ENCODE measurements at regions not wholly inside any gene's neighbourhood (a gene's known extent, or its start where the extent isn't known, plus 50 kb on each side); places are given as distances from the start of the nearest gene placed in this dataset.

DNA sequence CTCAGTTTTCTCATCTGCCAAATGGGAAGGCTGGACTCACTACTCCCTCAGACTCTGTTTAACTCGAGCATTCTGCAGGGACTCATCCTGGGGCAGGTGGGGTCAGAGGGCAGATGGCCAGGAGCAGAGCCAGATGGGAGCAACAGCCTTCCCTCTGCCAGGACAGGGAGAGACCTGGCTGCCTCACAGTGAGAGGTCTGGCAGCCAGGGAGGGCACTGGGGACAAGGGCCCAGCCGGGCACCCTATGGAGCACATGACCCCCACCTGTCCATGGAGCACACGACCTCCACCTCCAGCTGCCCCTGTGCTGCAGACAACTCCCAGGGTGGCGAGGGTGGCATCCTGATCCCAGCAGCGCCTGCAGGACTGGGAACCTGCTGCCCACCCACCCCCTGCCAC lies 67.4 kb downstream of the IGLL1 start:
- Histone ChIP-seq H3K27me3 (ENCODE audit: insufficient read depth, low read length) (no peaks in the 10 kb centered on the region), H3K27ac (ENCODE audit: low read length) (no peak overlapping the region), H3K36me3 (ENCODE audit: insufficient read depth, low read depth, low read length) (no peaks in the 10 kb centered on the region), H3K4me3 (ENCODE audit: low read length) (no peak overlapping the region), H3K4me1 (ENCODE audit: insufficient read depth, low read length) (no peaks in the 10 kb centered on the region), H3K9ac (ENCODE audit: low read depth, low read length) (no peak overlapping the region), H3K9me3 (ENCODE audit: insufficient read depth, low read depth, low read length) (no peaks in the 10 kb centered on the region)

DNA sequence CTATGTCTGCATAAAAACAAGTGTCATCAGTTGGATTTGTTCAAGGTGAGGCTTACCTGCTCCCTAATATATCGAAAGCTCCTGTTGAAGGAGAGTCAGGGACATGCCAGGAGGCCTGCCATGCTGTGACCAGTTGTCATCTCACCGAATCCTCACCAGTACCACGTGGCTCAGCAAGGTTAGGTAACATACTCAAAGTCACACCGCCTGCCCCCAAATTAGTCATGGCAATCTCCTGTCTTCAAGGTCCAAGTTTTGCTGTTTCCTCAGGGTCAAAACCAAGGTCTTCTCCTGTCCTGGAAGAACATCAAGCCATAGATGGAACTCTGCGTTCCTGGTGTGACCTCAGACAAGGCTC lies 67.8 kb downstream of the IGLL1 start:
- no peak overlapping the region for H3K4me3 ChIP-seq (ENCODE audit: low read length)
- H3K9ac ChIP-seq (ENCODE audit: low read depth, low read length): no peak overlapping the region
- H3K4me1 ChIP-seq (ENCODE audit: insufficient read depth, low read length): no peaks in the 10 kb centered on the region
- H3K36me3 ChIP-seq (ENCODE audit: insufficient read depth, low read depth, low read length): no peaks in the 10 kb centered on the region
- no peaks in the 10 kb centered on the region for H3K27me3 ChIP-seq (ENCODE audit: insufficient read depth, low read length)
- no peaks in the 10 kb centered on the region for H3K9me3 ChIP-seq (ENCODE audit: insufficient read depth, low read depth, low read length)
- H3K27ac ChIP-seq (ENCODE audit: low read length): no peak overlapping the region

DNA sequence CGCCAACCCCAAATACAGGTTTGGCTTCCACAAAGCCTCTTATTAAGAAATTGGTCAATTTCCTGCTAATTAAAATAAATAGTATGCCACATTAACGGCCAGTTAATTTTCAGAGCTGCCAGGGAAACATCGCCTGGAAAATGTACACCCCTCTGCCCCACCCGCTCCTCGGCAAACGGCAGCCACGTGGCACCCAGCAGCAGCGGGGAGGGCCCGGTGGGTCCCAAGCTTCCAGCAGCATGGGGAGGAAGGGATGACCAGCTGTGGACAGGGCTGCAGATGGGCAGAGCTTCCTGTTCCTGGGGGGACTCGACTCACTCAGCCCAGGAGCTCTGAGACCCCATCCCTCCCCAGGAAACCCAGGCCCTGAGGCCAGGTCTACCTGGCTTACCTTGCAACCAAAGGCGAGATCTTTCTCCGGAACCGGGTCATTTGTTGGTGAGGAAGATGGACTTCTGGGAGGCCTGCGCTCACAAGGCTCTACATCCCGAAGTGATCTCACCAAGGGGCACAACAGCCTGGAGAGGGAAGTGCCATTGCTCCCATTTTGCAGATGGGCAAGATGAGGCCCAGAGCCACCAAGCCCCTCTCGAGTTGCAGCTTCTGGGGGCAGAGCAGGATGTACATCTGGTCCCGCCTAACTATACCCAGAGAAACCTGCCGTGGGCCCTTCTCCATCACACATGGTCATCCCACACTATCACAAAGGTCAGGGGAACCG lies 68.3 kb downstream of the IGLL1 start:
- H3K36me3 ChIP-seq (ENCODE audit: insufficient read depth, low read depth, low read length): no peaks in the 10 kb centered on the region
- no peaks in the 10 kb centered on the region for H3K4me1 ChIP-seq (ENCODE audit: insufficient read depth, low read length)
- H3K27ac ChIP-seq (ENCODE audit: low read length): no peak overlapping the region
- H3K4me3 ChIP-seq (ENCODE audit: low read length): no peak overlapping the region
- no peaks in the 10 kb centered on the region for H3K9me3 ChIP-seq (ENCODE audit: insufficient read depth, low read depth, low read length)
- no peaks in the 10 kb centered on the region for H3K27me3 ChIP-seq (ENCODE audit: insufficient read depth, low read length)
- no peak overlapping the region for H3K9ac ChIP-seq (ENCODE audit: low read depth, low read length)

DNA sequence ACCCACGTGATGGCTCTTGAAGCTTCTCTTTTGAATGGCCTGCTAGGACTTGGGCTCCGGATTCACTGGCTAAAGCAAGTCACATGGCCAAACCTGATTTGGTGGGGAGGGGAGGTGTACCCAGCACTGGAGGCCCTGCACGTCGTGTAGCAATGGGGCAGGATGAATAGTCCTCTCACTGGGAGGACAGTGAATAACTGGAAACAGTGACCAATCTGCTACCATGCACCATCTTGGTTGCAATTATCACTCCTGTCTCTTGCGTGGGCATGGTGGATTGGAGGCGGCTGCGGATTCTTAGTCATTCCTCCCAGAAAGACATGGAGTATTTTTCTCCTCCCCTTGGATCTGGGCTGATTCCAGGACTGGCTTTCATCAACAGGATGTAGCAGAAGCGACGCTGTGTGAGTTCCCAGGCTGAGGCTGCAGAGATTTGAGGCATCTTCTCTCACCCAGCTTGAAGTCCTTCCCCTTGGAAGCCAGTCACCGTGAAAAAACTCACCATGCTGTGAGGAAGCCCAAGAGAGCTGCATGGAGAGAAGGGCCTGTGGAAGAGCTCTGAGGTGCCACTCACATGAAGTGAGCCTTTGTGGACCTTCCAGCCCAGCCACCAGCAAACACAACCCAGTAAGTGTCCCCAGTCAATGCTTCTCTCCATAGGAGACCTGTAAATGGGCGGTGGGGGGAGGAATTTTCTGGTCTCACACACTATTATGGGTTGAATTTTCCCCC lies 70.4 kb downstream of the IGLL1 start:
- H3K36me3 ChIP-seq (ENCODE audit: insufficient read depth, low read depth, low read length): no peaks in the 10 kb centered on the region
- H3K4me3 ChIP-seq (ENCODE audit: low read length): no peak overlapping the region
- H3K4me1 ChIP-seq (ENCODE audit: insufficient read depth, low read length): no peaks in the 10 kb centered on the region
- H3K9ac ChIP-seq (ENCODE audit: low read depth, low read length): no peak overlapping the region
- no peaks in the 10 kb centered on the region for H3K9me3 ChIP-seq (ENCODE audit: insufficient read depth, low read depth, low read length)
- no peak overlapping the region for H3K27ac ChIP-seq (ENCODE audit: low read length)
- no peaks in the 10 kb centered on the region for H3K27me3 ChIP-seq (ENCODE audit: insufficient read depth, low read length)

DNA sequence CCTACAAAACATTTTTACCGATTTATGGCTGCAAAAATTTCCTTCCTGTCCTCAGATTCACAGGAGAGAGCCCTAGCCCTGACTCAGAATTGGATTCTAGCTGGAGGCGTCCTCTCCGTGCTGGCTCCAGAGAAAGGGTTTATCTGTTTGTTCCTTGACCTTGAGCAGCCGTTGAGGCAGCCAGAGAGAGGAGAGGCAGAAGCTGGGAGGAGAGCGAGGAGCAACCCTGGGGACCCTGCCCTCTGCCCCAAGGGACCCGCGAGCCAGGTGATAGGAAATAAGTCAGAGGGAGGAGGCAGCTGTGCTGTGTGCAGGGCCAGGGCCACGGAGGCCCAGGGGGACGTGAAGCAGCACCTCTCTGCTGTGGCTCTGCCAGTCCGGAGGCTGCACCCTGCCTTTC lies 75.6 kb downstream of the IGLL1 start:
- H3K9ac ChIP-seq (ENCODE audit: low read depth, low read length): no peak overlapping the region
- H3K4me3 ChIP-seq (ENCODE audit: low read length): no peak overlapping the region
- no peaks in the 10 kb centered on the region for H3K9me3 ChIP-seq (ENCODE audit: insufficient read depth, low read depth, low read length)
- peaks cover 5% of the 10 kb centered on the region for H3K27me3 ChIP-seq (ENCODE audit: insufficient read depth, low read length)
- H3K4me1 ChIP-seq (ENCODE audit: insufficient read depth, low read length): peaks cover 4% of the 10 kb centered on the region
- no peak overlapping the region for H3K27ac ChIP-seq (ENCODE audit: low read length)
- no peaks in the 10 kb centered on the region for H3K36me3 ChIP-seq (ENCODE audit: insufficient read depth, low read depth, low read length)

DNA sequence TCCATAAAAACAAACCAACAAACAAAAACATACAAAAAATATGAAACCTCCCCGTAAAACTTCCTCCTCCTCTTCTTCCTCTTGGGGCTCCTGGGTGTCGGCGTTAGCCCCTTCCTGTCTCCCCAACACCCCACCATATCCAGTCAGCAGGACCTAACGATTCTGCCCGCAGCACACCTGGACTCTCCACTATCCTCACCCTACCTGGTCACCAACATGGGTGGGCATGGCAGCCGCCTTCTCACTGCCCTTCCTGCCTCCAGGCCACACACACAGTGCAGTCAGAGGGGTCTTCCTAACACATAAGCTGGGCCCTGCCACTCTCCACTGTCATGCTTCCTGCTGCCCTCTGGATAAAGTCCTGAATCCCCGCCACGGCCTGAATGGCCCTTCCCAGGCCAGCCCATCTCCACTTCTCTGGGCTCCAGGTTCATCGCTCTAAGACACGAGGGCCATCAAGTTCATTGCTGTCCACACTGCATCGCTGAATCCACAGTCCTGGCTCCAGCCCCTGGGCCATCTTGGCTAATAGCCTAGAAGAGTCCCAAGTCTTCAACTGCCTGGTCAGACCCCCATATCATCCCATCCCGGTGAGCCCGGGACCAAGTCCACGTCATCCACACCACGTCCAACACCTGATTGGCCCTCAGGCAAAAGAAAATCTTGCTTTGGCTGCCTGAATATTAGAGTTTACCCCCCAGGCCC lies 76.2 kb downstream of the IGLL1 start:
- no peaks in the 10 kb centered on the region for H3K9me3 ChIP-seq (ENCODE audit: insufficient read depth, low read depth, low read length)
- H3K4me3 ChIP-seq (ENCODE audit: low read length): no peak overlapping the region
- peaks cover 5% of the 10 kb centered on the region for H3K27me3 ChIP-seq (ENCODE audit: insufficient read depth, low read length)
- peaks cover 8% of the 10 kb centered on the region for H3K4me1 ChIP-seq (ENCODE audit: insufficient read depth, low read length)
- H3K27ac ChIP-seq (ENCODE audit: low read length): no peak overlapping the region
- no peaks in the 10 kb centered on the region for H3K36me3 ChIP-seq (ENCODE audit: insufficient read depth, low read depth, low read length)
- H3K9ac ChIP-seq (ENCODE audit: low read depth, low read length): no peak overlapping the region

DNA sequence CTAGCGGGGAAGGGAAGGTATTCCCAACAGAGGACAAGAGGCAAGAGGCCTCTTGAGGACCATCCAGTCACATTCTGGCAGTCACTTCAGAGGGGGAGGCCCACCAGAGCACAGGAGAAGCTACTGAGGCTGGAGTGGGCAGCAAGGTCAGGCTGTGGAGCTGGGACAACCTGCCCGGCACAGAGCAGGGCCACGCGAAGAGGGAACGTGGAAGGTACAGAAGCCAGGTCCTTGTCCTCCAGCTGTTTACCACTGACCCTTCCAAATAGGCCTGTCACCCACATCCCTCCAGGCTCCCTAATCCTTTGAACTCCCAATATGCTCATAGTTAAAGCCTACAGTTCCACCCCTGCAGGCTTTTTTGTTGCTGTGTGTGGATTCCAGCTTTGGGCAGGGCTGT lies 76.9 kb downstream of the IGLL1 start:
- Histone ChIP-seq H3K27ac (ENCODE audit: low read length) (no peak overlapping the region), H3K4me3 (ENCODE audit: low read length) (no peak overlapping the region), H3K4me1 (ENCODE audit: insufficient read depth, low read length) (peaks cover 8% of the 10 kb centered on the region), H3K27me3 (ENCODE audit: insufficient read depth, low read length) (peaks cover 5% of the 10 kb centered on the region), H3K9ac (ENCODE audit: low read depth, low read length) (no peak overlapping the region), H3K36me3 (ENCODE audit: insufficient read depth, low read depth, low read length) (no peaks in the 10 kb centered on the region), H3K9me3 (ENCODE audit: insufficient read depth, low read depth, low read length) (no peaks in the 10 kb centered on the region)

DNA sequence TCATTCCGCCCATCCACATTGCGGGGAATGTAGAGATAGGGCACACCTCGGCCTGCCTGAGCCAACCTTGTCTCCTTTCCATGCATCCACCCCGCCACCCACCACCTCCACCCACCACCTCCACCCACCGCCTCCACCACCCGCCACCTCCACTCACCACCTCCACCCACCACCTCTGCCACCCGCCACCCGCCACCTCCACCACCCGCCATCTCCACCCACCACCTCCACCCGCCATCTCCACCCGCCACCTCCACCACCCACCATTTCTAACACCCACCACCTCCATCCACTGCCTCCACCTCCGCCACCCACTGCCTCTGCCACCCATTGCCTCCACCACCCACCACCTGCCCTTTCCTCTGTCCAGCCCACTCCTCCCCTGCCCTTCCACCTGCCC lies 78.4 kb downstream of the IGLL1 start:
- Histone ChIP-seq H3K27me3 (ENCODE audit: insufficient read depth, low read length) (peaks cover 5% of the 10 kb centered on the region), H3K4me1 (ENCODE audit: insufficient read depth, low read length) (peaks cover 8% of the 10 kb centered on the region), H3K27ac (ENCODE audit: low read length) (no peak overlapping the region), H3K4me3 (ENCODE audit: low read length) (no peak overlapping the region), H3K9me3 (ENCODE audit: insufficient read depth, low read depth, low read length) (no peaks in the 10 kb centered on the region), H3K9ac (ENCODE audit: low read depth, low read length) (no peak overlapping the region), H3K36me3 (ENCODE audit: insufficient read depth, low read depth, low read length) (no peaks in the 10 kb centered on the region)

DNA sequence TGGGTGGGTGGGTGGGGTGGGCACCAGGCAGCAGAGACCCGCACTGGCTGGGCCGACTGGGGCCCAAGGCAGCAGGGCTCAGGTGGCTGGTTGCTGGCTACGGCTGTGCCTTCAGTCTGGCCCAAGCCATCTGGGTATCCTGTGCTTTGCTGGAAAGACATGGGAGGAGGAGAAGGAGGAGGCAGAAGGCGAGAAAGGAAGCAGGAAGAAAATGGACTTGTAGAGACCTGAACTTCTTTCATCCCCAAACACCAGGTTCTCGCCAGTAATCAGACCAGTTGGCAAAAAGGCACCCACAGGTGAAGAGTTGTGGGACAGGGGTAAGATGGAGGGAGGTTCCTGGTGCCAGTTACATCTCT lies 78.8 kb downstream of the IGLL1 start:
- Histone ChIP-seq H3K4me3 (ENCODE audit: low read length) (no peak overlapping the region), H3K9ac (ENCODE audit: low read depth, low read length) (no peak overlapping the region), H3K27ac (ENCODE audit: low read length) (no peak overlapping the region), H3K27me3 (ENCODE audit: insufficient read depth, low read length) (peaks cover 5% of the 10 kb centered on the region), H3K36me3 (ENCODE audit: insufficient read depth, low read depth, low read length) (no peaks in the 10 kb centered on the region), H3K9me3 (ENCODE audit: insufficient read depth, low read depth, low read length) (no peaks in the 10 kb centered on the region), H3K4me1 (ENCODE audit: insufficient read depth, low read length) (peaks cover 8% of the 10 kb centered on the region)

DNA sequence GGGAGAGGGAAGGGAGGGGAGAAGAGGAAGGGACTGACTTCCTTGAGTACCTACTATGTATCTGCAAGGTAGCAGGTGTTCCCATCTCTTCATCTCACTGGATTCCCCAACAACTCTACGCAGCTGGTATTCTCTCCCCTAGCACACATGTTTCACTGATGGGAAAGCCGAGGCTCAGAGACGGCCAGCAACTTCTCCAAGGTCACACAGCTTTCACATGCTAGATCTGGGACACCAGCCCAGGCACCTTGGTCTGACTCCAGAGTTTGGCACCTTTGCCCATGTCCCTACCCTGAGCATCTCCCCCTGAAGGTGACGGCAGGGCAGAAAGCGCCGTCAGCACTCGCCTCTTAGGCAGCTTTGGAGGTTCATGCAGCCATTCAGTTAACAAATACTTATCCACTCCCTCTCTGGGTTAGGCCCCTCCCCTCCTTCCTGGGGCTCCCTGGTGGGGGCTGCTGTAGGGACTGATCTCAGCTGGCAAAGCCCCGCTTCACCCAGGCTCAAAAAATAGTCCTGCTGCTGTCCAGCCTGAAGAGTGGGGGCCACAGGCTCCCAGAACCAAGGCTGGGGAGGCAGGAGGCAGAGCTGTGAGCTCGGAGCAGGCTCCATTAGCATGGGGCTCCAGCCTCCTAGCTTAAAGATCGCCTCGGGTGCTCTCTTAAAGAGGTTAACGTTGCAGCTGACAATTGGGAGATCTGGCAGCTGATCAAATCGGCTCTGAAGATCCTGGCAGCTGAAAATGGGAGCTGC lies 79.4 kb downstream of the IGLL1 start:
- Histone ChIP-seq H3K4me1 (ENCODE audit: insufficient read depth, low read length) (peaks cover 8% of the 10 kb centered on the region), H3K36me3 (ENCODE audit: insufficient read depth, low read depth, low read length) (no peaks in the 10 kb centered on the region), H3K9ac (ENCODE audit: low read depth, low read length) (no peak overlapping the region), H3K27me3 (ENCODE audit: insufficient read depth, low read length) (peaks cover 5% of the 10 kb centered on the region), H3K9me3 (ENCODE audit: insufficient read depth, low read depth, low read length) (no peaks in the 10 kb centered on the region), H3K27ac (ENCODE audit: low read length) (no peak overlapping the region), H3K4me3 (ENCODE audit: low read length) (no peak overlapping the region)

DNA sequence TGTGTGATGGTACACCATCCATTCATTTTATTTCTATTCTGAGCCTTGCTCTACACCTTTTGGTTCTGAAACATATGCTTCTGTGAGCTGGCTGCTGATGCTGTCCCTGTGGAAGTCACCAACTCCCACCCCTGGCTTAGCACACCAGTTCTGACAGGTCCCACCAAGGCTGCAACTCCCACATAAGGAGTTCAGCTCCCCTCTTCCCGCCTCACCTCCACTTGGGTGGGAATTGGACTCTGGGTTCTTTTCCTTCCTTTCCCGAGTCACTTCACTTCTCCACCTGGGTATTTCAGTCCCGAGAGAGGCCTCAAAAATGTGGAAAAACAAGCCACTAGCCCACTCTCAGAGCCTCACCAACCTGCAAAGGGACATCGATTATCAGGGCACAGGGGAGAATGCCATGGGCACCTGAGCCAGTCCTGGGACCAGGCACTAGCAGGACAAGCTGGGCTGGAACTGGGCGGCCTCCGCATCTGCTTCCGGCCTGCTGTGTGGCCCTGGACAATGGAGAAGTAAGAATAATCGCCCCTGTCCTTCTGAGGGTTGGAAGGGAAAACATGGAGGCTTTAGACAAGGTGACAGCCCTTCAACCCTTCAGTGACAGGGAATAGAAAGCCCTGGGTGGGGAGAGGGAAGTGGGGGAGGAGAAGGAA lies 80.1 kb downstream of the IGLL1 start:
- Histone ChIP-seq H3K4me1 (ENCODE audit: insufficient read depth, low read length) (peaks cover 8% of the 10 kb centered on the region), H3K27ac (ENCODE audit: low read length) (no peak overlapping the region), H3K9ac (ENCODE audit: low read depth, low read length) (no peak overlapping the region), H3K9me3 (ENCODE audit: insufficient read depth, low read depth, low read length) (no peaks in the 10 kb centered on the region), H3K4me3 (ENCODE audit: low read length) (no peak overlapping the region), H3K36me3 (ENCODE audit: insufficient read depth, low read depth, low read length) (no peaks in the 10 kb centered on the region), H3K27me3 (ENCODE audit: insufficient read depth, low read length) (peaks cover 5% of the 10 kb centered on the region)

All from iPS-20b (cell line).